Caco-2 (cell line): ENCODE measurements at regions not wholly inside any gene's neighbourhood (a gene's known extent, or its start where the extent isn't known, plus 50 kb on each side); places are given as distances from the start of the nearest gene placed in this dataset.
"Not testable (repeated sequence)": the region's sequence is repeated elsewhere in the genome, so short reads cannot be mapped to it uniquely, and the experiment has no call there.

Experiments
- BruUV-seq: library from RNA; stranded (reverse); fragments of 400-500 nt; replicated peaks from 2 replicates; lab custom pipeline; 2021; lab: Mats Ljungman, UMichigan
- CTCF ChIA-PET: fragments of 300-600 bp; sonication (Branson Sonifier 250); formaldehyde crosslinking; loops from one replicate; lab custom pipeline; 2022; ENCODE audit warnings: antibody characterized with exemption; lab: Charles Lee
- POLR2A ChIA-PET: fragments of 300-600 bp; sonication (Branson Sonifier 250); formaldehyde crosslinking; loops from one replicate; lab custom pipeline; 2022; ENCODE audit warnings: antibody characterized with exemption; lab: Charles Lee
- DNase-seq, 2 experiments: peaks; one replicate each; pipeline versions ENCODE4 v3.0.0 to v3.0.0-alpha.2; 2020 to 2022
- H3K27me3 ChIP-seq: replicated peaks from 2 replicates; pipeline ENCODE4 v1.6.0; 2011; ENCODE audit warnings: low read length; ENCODE audit not compliant: control insufficient read depth, insufficient read depth
- H3K36me3 ChIP-seq: 2 replicates; pipeline ENCODE4 v1.5.1; 2011; ENCODE audit warnings: low read length; ENCODE audit not compliant: control insufficient read depth, insufficient read depth
- H3K4me1 ChIP-seq: fragments of 250-450 bp; sonication (Bioruptor Pico); 2 replicates; pipeline ENCODE4 v1.5.1; 2020; ENCODE audit warnings: mild to moderate bottlenecking
- H3K4me3 ChIP-seq: 2 replicates; pipeline ENCODE4 v1.5.1; 2011; ENCODE audit warnings: low read depth, mild to moderate bottlenecking, control low read depth, low read length
- H3K9me3 ChIP-seq: fragments of 250-450 bp; sonication (Bioruptor Pico); 2 replicates; pipeline ENCODE4 v1.5.1; 2020; ENCODE audit warnings: mild to moderate bottlenecking, moderate library complexity
- H3K27ac Mint-ChIP-seq: one replicate; pipeline ENCODE4 v1.8.0; 2022; ENCODE audit warnings: mixed read lengths; ENCODE audit not compliant: unreplicated experiment
- H3K27me3 Mint-ChIP-seq: one replicate; pipeline ENCODE4 v1.8.0; 2022; ENCODE audit warnings: mixed read lengths; ENCODE audit not compliant: insufficient read depth, unreplicated experiment
- H3K36me3 Mint-ChIP-seq: one replicate; pipeline ENCODE4 v1.8.0; 2022; ENCODE audit warnings: mild to moderate bottlenecking, mixed read lengths; ENCODE audit not compliant: insufficient read depth, unreplicated experiment
- H3K4me1 Mint-ChIP-seq: one replicate; pipeline ENCODE4 v1.8.0; 2022; ENCODE audit warnings: low read depth, mixed read lengths; ENCODE audit not compliant: unreplicated experiment
- H3K4me3 Mint-ChIP-seq: one replicate; pipeline ENCODE4 v1.8.0; 2022; ENCODE audit warnings: mild to moderate bottlenecking, moderate library complexity, mixed read lengths; ENCODE audit not compliant: unreplicated experiment
- H3K9me3 Mint-ChIP-seq: one replicate; pipeline ENCODE4 v1.8.0; 2022; ENCODE audit warnings: mixed read lengths; ENCODE audit not compliant: unreplicated experiment
- intact Hi-C: fragments of 100-400 bp; cut with micrococcal nuclease; formaldehyde crosslinking; loops from one replicate; pipeline ENCODE4 v1.10.0; 2022; ENCODE audit not compliant: unreplicated experiment
- TF ChIP-seq, protein P1 (sequence below), 2 experiments: fragments of 200-600 bp in 1 of 2; IDR thresholded peaks; 1 replicate in 1 of 2; 2 replicates in 1 of 2; pipeline versions ENCODE4 v1.5.1 to v1.8.0; 2011 to 2022; ENCODE audit warnings: antibody characterized with exemption in 1 of 2, control low read depth in 1 of 2, inconsistent platforms in 1 of 2, low read depth in 1 of 2, low read length in 1 of 2, mild to moderate bottlenecking in 1 of 2, moderate library complexity in 1 of 2; ENCODE audit not compliant: insufficient read depth in 1 of 2, severe bottlenecking in 1 of 2, unreplicated experiment in 1 of 2

- H3K36me3 ChIP-seq, result no peaks in the 10 kb centered on the region
- intact Hi-C loops, result no loop called here
- H3K9me3 ChIP-seq, result peaks cover 7% of the 10 kb centered on the region
- Mint-ChIP-seq H3K9me3 (peaks cover 15% of the 10 kb centered on the region), H3K27ac (no peak overlapping the region), H3K36me3 (no peaks in the 10 kb centered on the region), H3K4me1 (no peaks in the 10 kb centered on the region), H3K4me3 (no peak overlapping the region), H3K27me3 (peaks cover 9% of the 10 kb centered on the region)
- H3K4me1 ChIP-seq, result no peaks in the 10 kb centered on the region
- POLR2A ChIA-PET, result no interaction called here
- no peak overlapping the region for H3K4me3 ChIP-seq
- TF ChIP-seq, protein P1, sequence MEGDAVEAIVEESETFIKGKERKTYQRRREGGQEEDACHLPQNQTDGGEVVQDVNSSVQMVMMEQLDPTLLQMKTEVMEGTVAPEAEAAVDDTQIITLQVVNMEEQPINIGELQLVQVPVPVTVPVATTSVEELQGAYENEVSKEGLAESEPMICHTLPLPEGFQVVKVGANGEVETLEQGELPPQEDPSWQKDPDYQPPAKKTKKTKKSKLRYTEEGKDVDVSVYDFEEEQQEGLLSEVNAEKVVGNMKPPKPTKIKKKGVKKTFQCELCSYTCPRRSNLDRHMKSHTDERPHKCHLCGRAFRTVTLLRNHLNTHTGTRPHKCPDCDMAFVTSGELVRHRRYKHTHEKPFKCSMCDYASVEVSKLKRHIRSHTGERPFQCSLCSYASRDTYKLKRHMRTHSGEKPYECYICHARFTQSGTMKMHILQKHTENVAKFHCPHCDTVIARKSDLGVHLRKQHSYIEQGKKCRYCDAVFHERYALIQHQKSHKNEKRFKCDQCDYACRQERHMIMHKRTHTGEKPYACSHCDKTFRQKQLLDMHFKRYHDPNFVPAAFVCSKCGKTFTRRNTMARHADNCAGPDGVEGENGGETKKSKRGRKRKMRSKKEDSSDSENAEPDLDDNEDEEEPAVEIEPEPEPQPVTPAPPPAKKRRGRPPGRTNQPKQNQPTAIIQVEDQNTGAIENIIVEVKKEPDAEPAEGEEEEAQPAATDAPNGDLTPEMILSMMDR (IDR thresholded peaks at IDR 0.05; ENCODE audit: insufficient read depth in 1 of 2, low read depth in 1 of 2, low read length in 1 of 2, severe bottlenecking in 1 of 2, unreplicated experiment in 1 of 2), result no peak
- no peak for DNase-seq
- CTCF ChIA-PET, result no interaction called here
- no peaks in the 10 kb centered on the region for H3K27me3 ChIP-seq
- no TSS peak for BruUV-seq
Observed at GRCh38 chr14:66322564-66322963, 163.6 kb upstream of the CCDC196 start.

DNA sequence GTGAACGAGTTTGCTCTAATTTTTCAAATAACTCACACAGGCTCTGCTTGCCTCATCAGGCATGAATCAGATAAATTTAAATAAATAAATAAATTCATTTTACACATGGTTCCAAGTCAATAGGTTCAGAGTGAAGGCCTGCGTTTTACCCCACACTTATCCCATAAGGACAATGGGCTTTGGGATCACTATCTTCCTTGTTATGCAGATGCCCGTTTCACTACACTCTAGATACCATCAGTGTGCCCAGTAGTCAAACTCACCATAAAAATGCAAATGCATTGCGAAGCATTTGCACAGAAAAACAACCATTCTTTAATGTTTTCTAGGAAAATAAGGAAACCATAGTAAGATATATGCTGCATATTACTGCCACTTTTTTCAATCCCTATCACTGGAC is 155.9 kb upstream of the CCDC196 start:
- H3K4me3 ChIP-seq, result no peak overlapping the region
- TF ChIP-seq, protein P1 (IDR thresholded peaks at IDR 0.05; ENCODE audit: insufficient read depth in 1 of 2, low read depth in 1 of 2, low read length in 1 of 2, severe bottlenecking in 1 of 2, unreplicated experiment in 1 of 2), result no peak
- H3K36me3 ChIP-seq, result no peaks in the 10 kb centered on the region
- no peak overlapping the region for H3K27ac Mint-ChIP-seq
- no peaks in the 10 kb centered on the region for H3K9me3 ChIP-seq
- POLR2A ChIA-PET, result no interaction called here
- CTCF ChIA-PET, result no interaction called here
- H3K27me3 Mint-ChIP-seq, result peaks cover 12% of the 10 kb centered on the region
- no TSS peak for BruUV-seq
- no peaks in the 10 kb centered on the region for H3K27me3 ChIP-seq
- H3K36me3 Mint-ChIP-seq, result no peaks in the 10 kb centered on the region
- intact Hi-C loops, result no loop called here
- no peaks in the 10 kb centered on the region for H3K4me1 ChIP-seq
- no peaks in the 10 kb centered on the region for H3K4me1 Mint-ChIP-seq
- DNase-seq, result no peak
- H3K9me3 Mint-ChIP-seq, result peaks cover 9% of the 10 kb centered on the region
- no peak overlapping the region for H3K4me3 Mint-ChIP-seq

- peaks cover 16% of the 10 kb centered on the region for H3K9me3 Mint-ChIP-seq
- TF ChIP-seq, protein P1 (IDR thresholded peaks at IDR 0.05; ENCODE audit: insufficient read depth in 1 of 2, low read depth in 1 of 2, low read length in 1 of 2, severe bottlenecking in 1 of 2, unreplicated experiment in 1 of 2), result no peak
- no peaks in the 10 kb centered on the region for H3K9me3 ChIP-seq
- intact Hi-C loops, result no loop called here
- H3K4me3 Mint-ChIP-seq, result no peak overlapping the region
- no peak for DNase-seq
- H3K4me1 ChIP-seq, result no peaks in the 10 kb centered on the region
- POLR2A ChIA-PET, result no interaction called here
- no peak overlapping the region for H3K4me3 ChIP-seq
- H3K4me1 Mint-ChIP-seq, result no peaks in the 10 kb centered on the region
- no peaks in the 10 kb centered on the region for H3K36me3 ChIP-seq
- H3K27me3 ChIP-seq, result no peaks in the 10 kb centered on the region
- CTCF ChIA-PET, result no interaction called here
- peaks cover 11% of the 10 kb centered on the region for H3K27me3 Mint-ChIP-seq
- H3K27ac Mint-ChIP-seq, result no peak overlapping the region
- H3K36me3 Mint-ChIP-seq, result no peaks in the 10 kb centered on the region
- BruUV-seq, result no TSS peak
Observed at GRCh38 chr14:66330916-66331315, 155.3 kb upstream of the CCDC196 start.

DNA sequence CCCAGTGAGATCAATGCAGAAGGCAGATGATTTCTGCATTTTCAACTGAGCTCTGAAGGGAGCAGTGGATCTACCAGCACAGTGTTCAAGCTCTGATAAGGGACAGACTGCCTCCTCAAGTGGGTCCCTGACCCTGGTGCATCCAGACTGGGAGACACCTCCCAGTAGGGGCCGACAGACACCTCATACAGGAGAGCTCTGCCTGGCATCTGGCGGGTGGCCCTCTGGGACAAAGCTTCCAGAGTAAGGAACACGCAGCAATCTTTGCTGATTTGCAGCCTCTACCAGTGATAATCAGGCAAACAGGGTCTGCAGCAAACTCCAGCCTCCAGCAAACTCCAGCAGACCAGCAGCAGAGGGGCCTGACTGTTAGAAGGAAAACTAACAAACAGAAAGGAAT is 152.9 kb upstream of the CCDC196 start:
- BruUV-seq, H3K27ac Mint-ChIP-seq, H3K4me3 Mint-ChIP-seq, H3K4me1 ChIP-seq, intact Hi-C loops, DNase-seq, H3K36me3 ChIP-seq, POLR2A ChIA-PET, H3K4me3 ChIP-seq, H3K4me1 Mint-ChIP-seq, H3K9me3 ChIP-seq, H3K27me3 Mint-ChIP-seq, H3K36me3 Mint-ChIP-seq, H3K27me3 ChIP-seq, CTCF ChIA-PET: not testable (repeated sequence)
- H3K9me3 Mint-ChIP-seq, result peaks cover 24% of the 10 kb centered on the region
